ENCODE measurements at regions not wholly inside any gene's neighbourhood (a gene's known extent, or its start where the extent isn't known, plus 50 kb on each side); places are given as distances from the start of the nearest gene placed in this dataset.

DNA sequence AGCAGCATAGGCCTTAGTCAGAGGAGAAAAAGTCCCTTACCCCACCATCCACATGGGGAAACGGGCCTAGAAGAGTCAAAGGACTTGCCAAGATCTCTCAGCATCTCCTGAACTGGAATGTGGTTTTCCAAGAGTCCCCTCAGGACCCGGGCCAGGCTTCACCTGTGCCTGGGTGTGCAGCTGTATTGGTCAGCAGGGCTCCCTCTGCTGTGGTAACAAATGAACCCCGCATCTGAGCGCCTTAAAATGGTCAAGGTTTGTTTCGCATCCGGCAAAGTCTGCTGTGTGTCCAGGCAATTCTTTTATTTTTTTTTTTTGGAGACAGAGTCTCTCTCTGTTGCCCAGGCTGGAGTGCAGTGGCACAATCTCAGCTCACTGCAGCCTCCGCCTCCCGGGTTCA lies 168.0 kb upstream of the IER5L start:
- H3K9ac ChIP-seq (ENCODE audit: low read length): no peak overlapping the region
- no peak overlapping the region for H3K4me2 ChIP-seq (ENCODE audit: low read length)
- intact Hi-C loops (cut with micrococcal nuclease): no loop called here
- H2AFZ ChIP-seq (ENCODE audit: low read depth, low read length, poor library complexity, severe bottlenecking): no peak overlapping the region
- H4K20me1 ChIP-seq (ENCODE audit: insufficient read depth): no peaks in the 10 kb centered on the region
- DNase-seq (ENCODE audit: low read depth, low spot score) (no peak), ATAC-seq (no peak)
- RAD21 ChIA-PET (ENCODE audit: low non-redundant PET in 1 of 2, low total read pairs in 2 of 2, uncharacterized antibody in 2 of 2, unreplicated experiment in 2 of 2): no interaction called here
- no peak for TF ChIP-seq EZH2 (IDR thresholded peaks at IDR 0.05)
- no peak for TF ChIP-seq EZH2phosphoT487 (IDR thresholded peaks at IDR 0.05; ENCODE audit: borderline replicate concordance)
- TF ChIP-seq JUND (IDR thresholded peaks at IDR 0.05): no peak
- TF ChIP-seq, protein P1, sequence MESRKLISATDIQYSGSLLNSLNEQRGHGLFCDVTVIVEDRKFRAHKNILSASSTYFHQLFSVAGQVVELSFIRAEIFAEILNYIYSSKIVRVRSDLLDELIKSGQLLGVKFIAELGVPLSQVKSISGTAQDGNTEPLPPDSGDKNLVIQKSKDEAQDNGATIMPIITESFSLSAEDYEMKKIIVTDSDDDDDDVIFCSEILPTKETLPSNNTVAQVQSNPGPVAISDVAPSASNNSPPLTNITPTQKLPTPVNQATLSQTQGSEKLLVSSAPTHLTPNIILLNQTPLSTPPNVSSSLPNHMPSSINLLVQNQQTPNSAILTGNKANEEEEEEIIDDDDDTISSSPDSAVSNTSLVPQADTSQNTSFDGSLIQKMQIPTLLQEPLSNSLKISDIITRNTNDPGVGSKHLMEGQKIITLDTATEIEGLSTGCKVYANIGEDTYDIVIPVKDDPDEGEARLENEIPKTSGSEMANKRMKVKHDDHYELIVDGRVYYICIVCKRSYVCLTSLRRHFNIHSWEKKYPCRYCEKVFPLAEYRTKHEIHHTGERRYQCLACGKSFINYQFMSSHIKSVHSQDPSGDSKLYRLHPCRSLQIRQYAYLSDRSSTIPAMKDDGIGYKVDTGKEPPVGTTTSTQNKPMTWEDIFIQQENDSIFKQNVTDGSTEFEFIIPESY (IDR thresholded peaks at IDR 0.05; ENCODE audit: extremely low read depth, insufficient replicate concordance, low read length): no peak
- TF ChIP-seq, protein P2, sequence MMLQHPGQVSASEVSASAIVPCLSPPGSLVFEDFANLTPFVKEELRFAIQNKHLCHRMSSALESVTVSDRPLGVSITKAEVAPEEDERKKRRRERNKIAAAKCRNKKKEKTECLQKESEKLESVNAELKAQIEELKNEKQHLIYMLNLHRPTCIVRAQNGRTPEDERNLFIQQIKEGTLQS (IDR thresholded peaks at IDR 0.05): no peak
- no peak for TF ChIP-seq ZFX (IDR thresholded peaks at IDR 0.05)
- no peak for TF ChIP-seq EGR1 (IDR thresholded peaks at IDR 0.05; ENCODE audit: low read depth)
- TF ChIP-seq POLR2A (IDR thresholded peaks at IDR 0.05; ENCODE audit: borderline replicate concordance, extremely low read depth, insufficient read depth, insufficient read length): no peak
- no peak for TF ChIP-seq SIN3A (IDR thresholded peaks at IDR 0.05; ENCODE audit: low read depth)
- TF ChIP-seq SRF (IDR thresholded peaks at IDR 0.05; ENCODE audit: low read depth): no peak
- TF ChIP-seq POLR2AphosphoS5 (IDR thresholded peaks at IDR 0.05; ENCODE audit: low read depth, low read length): no peak
- no peak for TF ChIP-seq ZNF274 (IDR thresholded peaks at IDR 0.05; ENCODE audit: low read depth, low read length)
- no peak for TF ChIP-seq SP1 (IDR thresholded peaks at IDR 0.05; ENCODE audit: low read depth)
- no peak for TF ChIP-seq CBX3 (IDR thresholded peaks at IDR 0.05; ENCODE audit: low read depth)
- no peak for TF ChIP-seq YY1 (IDR thresholded peaks at IDR 0.05; ENCODE audit: extremely low read depth, insufficient replicate concordance, low read depth, low read length)
- TF ChIP-seq, protein P3, sequence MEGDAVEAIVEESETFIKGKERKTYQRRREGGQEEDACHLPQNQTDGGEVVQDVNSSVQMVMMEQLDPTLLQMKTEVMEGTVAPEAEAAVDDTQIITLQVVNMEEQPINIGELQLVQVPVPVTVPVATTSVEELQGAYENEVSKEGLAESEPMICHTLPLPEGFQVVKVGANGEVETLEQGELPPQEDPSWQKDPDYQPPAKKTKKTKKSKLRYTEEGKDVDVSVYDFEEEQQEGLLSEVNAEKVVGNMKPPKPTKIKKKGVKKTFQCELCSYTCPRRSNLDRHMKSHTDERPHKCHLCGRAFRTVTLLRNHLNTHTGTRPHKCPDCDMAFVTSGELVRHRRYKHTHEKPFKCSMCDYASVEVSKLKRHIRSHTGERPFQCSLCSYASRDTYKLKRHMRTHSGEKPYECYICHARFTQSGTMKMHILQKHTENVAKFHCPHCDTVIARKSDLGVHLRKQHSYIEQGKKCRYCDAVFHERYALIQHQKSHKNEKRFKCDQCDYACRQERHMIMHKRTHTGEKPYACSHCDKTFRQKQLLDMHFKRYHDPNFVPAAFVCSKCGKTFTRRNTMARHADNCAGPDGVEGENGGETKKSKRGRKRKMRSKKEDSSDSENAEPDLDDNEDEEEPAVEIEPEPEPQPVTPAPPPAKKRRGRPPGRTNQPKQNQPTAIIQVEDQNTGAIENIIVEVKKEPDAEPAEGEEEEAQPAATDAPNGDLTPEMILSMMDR (IDR thresholded peaks at IDR 0.05 in 2 of 3, conservative IDR thresholded peaks at IDR 0.05 in 1 of 3; ENCODE audit: borderline replicate concordance in 1 of 3, insufficient read depth in 1 of 3, low read depth in 2 of 3, low read length in 2 of 3): no peak
- no peaks in the 10 kb centered on the region for H3K9me2 ChIP-seq (ENCODE audit: insufficient read depth)
- no peaks in the 10 kb centered on the region for H3K27me3 ChIP-seq (ENCODE audit: insufficient read depth, low read length)
- CTCF ChIA-PET: no interaction called here
- no TSS peak for BruUV-seq (replicated peaks)
- H3K79me2 ChIP-seq (ENCODE audit: insufficient read depth, low read length): no peaks in the 10 kb centered on the region
- H3K9me3 ChIP-seq (ENCODE audit: control insufficient read depth in 1 of 2, insufficient read depth in 1 of 2, low read depth in 1 of 2, low read length in 2 of 2): no peaks in the 10 kb centered on the region
- no peaks in the 10 kb centered on the region for H3K36me3 ChIP-seq (ENCODE audit: control insufficient read depth in 1 of 2, insufficient read depth in 2 of 2, low read length in 2 of 2)
- POLR2A ChIA-PET: no interaction called here
- no peak overlapping the region for H3K27ac ChIP-seq (ENCODE audit: low read depth, low read length)
- peaks cover 22 to 41% of the 10 kb centered on the region in 2 experiments for H3K4me1 ChIP-seq (ENCODE audit: control insufficient read depth in 1 of 2, insufficient read depth in 2 of 2, low read length in 2 of 2)
- no peak overlapping the region for H3K4me3 ChIP-seq (replicated peaks in 1 of 2; ENCODE audit: low read depth in 1 of 2, low read length in 2 of 2)
